Epithelial cell of proximal tubule (primary cell): ENCODE measurements at regions not wholly inside any gene's neighbourhood (a gene's known extent, or its start where the extent isn't known, plus 50 kb on each side); places are given as distances from the start of the nearest gene placed in this dataset.
"Not testable (repeated sequence)": the region's sequence is repeated elsewhere in the genome, so short reads cannot be mapped to it uniquely, and the experiment has no call there.

Experiments
- DNase-seq: peaks from one replicate; pipeline ENCODE4 v3.0.0-alpha.2; 2011; ENCODE audit warnings: low read depth
- H3K4me3 ChIP-seq: 2 replicates; pipeline ENCODE4 v1.5.1; 2011; ENCODE audit warnings: low read depth, mild to moderate bottlenecking, low read length
- TF ChIP-seq, protein P1 (sequence below): conservative IDR thresholded peaks from 2 replicates; pipeline ENCODE4 v1.5.1; 2012; ENCODE audit warnings: low read depth, mild to moderate bottlenecking, low read length

DNA sequence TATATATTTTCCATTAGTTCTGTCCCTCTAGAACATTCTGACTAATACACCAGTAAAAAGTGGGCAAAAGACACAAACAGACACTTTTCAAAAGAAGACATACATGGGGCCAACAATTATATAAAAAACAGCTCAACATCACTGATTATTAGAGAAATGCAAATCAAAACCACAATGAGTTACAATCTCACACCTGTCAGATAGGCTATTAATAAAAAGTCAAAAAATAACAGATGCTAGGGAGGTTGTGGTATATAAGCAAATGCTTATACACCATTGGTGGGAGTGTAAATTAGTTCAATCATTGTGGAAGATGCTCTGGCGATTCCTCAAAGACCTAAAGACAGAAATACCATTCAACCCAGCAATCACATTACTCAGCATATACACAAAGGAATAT is 1707.8 kb downstream of the GRIK2 start:
- DNase-seq = no peak
- no peak overlapping the region for H3K4me3 ChIP-seq
- TF ChIP-seq, protein P1, sequence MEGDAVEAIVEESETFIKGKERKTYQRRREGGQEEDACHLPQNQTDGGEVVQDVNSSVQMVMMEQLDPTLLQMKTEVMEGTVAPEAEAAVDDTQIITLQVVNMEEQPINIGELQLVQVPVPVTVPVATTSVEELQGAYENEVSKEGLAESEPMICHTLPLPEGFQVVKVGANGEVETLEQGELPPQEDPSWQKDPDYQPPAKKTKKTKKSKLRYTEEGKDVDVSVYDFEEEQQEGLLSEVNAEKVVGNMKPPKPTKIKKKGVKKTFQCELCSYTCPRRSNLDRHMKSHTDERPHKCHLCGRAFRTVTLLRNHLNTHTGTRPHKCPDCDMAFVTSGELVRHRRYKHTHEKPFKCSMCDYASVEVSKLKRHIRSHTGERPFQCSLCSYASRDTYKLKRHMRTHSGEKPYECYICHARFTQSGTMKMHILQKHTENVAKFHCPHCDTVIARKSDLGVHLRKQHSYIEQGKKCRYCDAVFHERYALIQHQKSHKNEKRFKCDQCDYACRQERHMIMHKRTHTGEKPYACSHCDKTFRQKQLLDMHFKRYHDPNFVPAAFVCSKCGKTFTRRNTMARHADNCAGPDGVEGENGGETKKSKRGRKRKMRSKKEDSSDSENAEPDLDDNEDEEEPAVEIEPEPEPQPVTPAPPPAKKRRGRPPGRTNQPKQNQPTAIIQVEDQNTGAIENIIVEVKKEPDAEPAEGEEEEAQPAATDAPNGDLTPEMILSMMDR = no peak

- not testable (repeated sequence) for H3K4me3 ChIP-seq, DNase-seq
These were observed 1698.9 kb downstream of the GRIK2 start for GRCh38 chr6:103092414-103092813.

DNA sequence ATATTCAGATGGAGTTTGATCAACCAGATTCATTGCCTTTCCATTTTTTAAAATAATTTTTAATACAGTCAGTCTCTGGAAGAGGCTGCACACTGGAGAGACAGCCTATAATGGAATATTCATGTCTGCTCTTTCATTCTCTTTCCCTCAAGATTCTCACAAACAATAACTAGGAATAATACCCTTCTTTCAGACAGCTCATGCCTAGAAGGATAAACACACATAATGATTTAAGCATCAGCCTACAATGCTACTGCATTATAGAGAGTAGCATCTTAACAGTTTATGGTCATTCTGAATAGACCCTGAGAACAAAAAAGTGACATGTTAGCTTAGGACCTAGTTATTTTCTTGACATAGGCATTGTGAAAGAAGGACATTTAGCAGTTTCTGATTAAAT is 1692.3 kb downstream of the GRIK2 start:
- no peak overlapping the region for H3K4me3 ChIP-seq
- TF ChIP-seq, protein P1 = no peak
- no peak for DNase-seq

DNA sequence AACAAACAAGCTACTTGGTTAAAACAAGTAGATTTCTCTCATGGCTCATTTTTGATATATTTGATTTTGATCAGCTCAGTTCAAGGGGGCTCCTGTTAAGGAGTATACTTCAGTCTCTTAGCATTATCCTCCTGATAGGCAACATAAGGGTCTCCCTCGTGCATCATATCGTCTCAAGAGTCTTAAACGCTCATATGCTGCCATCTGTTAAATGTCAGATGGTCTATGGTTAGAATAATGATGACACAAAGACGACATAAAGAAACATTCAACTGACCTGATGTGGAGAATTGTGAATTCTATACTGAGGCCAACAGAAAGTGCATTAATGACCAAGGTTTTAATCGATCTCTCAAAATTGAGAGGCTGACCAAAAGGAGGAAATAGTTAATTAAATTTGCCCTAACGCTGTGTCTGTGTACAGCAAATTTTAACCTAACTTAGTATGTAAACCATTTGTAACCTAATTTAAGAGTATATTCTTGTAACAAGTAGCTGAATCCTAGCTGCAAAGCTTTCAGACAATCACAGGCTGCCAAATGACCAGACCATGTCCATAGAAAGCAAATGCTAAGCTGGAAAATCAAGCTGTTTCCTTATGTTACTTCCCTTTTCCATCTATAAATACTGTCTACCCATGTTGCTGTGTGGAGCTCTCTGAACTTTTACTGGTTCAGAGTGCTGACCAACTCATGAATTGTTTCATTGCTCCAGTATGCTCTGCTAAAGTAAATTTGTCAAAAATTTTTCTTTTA is 1688.5 kb downstream of the GRIK2 start:
- TF ChIP-seq, protein P1 = no peak
- DNase-seq = no peak
- H3K4me3 ChIP-seq = no peak overlapping the region

DNA sequence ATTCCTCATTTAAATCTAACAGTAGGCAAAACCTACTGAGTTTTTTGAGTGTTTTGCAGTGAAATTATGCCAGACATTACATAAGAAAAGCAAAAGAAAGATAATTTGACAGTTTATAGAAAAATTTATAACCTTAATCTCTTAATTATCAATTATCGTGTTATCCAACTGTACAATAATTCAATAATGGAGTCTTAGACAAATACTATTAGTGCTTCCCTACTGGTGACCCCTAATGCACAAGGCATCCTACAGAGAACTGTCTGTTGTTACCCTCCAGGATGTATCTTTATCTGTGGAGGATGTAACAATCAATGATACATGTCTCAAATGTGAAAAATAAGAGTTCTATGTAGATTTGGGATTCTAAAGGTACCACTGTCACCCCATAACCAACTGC is 1687.6 kb downstream of the GRIK2 start:
- H3K4me3 ChIP-seq = no peak overlapping the region
- no peak for DNase-seq
- TF ChIP-seq, protein P1 = no peak

- no peak for DNase-seq
- no peak overlapping the region for H3K4me3 ChIP-seq
- TF ChIP-seq, protein P1 = no peak
These were observed 1687.0 kb downstream of the GRIK2 start for GRCh38 chr6:103080497-103080896.

DNA sequence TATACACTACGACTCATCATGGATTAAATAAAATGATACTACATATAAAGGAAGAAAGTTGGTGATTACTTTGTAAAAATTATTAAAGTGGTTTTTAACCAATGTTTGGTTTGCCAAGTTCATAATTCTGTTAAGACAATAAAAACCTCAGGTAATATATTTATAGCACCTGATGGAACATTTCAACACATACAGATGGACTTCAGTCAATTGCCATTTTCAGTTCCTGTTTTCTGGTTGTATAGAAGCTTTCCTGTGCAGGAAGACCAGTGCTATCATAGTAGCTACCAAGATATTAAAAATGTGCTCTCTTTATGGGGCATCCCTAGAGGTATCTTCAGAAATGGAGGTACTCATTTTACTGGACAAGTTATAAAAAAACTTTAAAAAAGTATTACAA is 1686.4 kb downstream of the GRIK2 start:
- DNase-seq = no peak
- TF ChIP-seq, protein P1 = no peak
- no peak overlapping the region for H3K4me3 ChIP-seq
